Neutrophil (primary cell): ENCODE measurements at regions not wholly inside any gene's neighbourhood (a gene's known extent, or its start where the extent isn't known, plus 50 kb on each side); places are given as distances from the start of the nearest gene placed in this dataset.

Experiments used
- H3K27ac ChIP-seq: fragments of 200-600 bp; sonication (generic); 2 replicates; pipeline ENCODE4 v1.5.1; 2016; ENCODE audit warnings: mild to moderate bottlenecking, moderate library complexity
- H3K27me3 ChIP-seq: fragments of 200-600 bp; sonication (generic); 2 replicates; pipeline ENCODE4 v1.6.0; 2016; ENCODE audit warnings: mild to moderate bottlenecking
- H3K36me3 ChIP-seq: fragments of 200-600 bp; sonication (generic); 2 replicates; pipeline ENCODE4 v1.5.1; 2017
- H3K4me1 ChIP-seq, 2 experiments: fragments of 200-600 bp in 1 of 2; sonication (generic) in 1 of 2; 1 replicate in 1 of 2; 2 replicates in 1 of 2; pipeline versions ENCODE4 v1.5.1 to v1.6.1; 2013 to 2016; ENCODE audit warnings: low read depth in 1 of 2, low read length in 1 of 2, mild to moderate bottlenecking in 1 of 2, moderate library complexity in 1 of 2; ENCODE audit not compliant: control insufficient read depth in 1 of 2, insufficient read depth in 1 of 2
- H3K4me3 ChIP-seq, 2 experiments: fragments of 200-600 bp in 1 of 2; sonication (generic) in 1 of 2; 1 replicate in 1 of 2; 2 replicates in 1 of 2; pipeline ENCODE4 v1.5.1; 2013 to 2016; ENCODE audit warnings: low read depth in 1 of 2, low read length in 1 of 2, mild to moderate bottlenecking in 1 of 2, moderate library complexity in 1 of 2
- H3K9me3 ChIP-seq: fragments of 200-600 bp; sonication (generic); 2 replicates; pipeline ENCODE4 v1.5.1; 2016
- CTCF ChIP-seq: fragments of 200-600 bp; sonication (generic); IDR thresholded peaks from 2 replicates; pipeline ENCODE4 v1.5.1; 2016; ENCODE audit warnings: antibody characterized with exemption

- Histone ChIP-seq H3K36me3 (no peaks in the 10 kb centered on the region), H3K4me3 (no peak overlapping the region), H3K27ac (no peak overlapping the region), H3K4me1 (no peaks in the 10 kb centered on the region), H3K27me3 (peaks cover 36% of the 10 kb centered on the region), H3K9me3 (no peaks in the 10 kb centered on the region)
- TF ChIP-seq CTCF, result no peak
Measured at GRCh38 chr4:3863841-3864741, 97.9 kb downstream of the ADRA2C start.

GRCh38 chr4:3864742-3865721 is 98.8 kb downstream of the ADRA2C start:
- no peak overlapping the region for H3K27ac ChIP-seq
- H3K4me1 ChIP-seq, result no peaks in the 10 kb centered on the region
- peaks cover 46% of the 10 kb centered on the region for H3K27me3 ChIP-seq
- H3K4me3 ChIP-seq, result no peak overlapping the region
- no peaks in the 10 kb centered on the region for H3K9me3 ChIP-seq
- TF ChIP-seq CTCF, result no peak
- no peaks in the 10 kb centered on the region for H3K36me3 ChIP-seq

- H3K4me1 ChIP-seq, result no peaks in the 10 kb centered on the region
- peaks cover 57% of the 10 kb centered on the region for H3K27me3 ChIP-seq
- no peak for TF ChIP-seq CTCF
- no peaks in the 10 kb centered on the region for H3K9me3 ChIP-seq
- no peak overlapping the region for H3K27ac ChIP-seq
- H3K36me3 ChIP-seq, result no peaks in the 10 kb centered on the region
- H3K4me3 ChIP-seq, result no peak overlapping the region
Measured at GRCh38 chr4:3865986-3866812, 100.0 kb downstream of the ADRA2C start.

- H3K27ac ChIP-seq, result no peak overlapping the region
- no peaks in the 10 kb centered on the region for H3K36me3 ChIP-seq
- H3K9me3 ChIP-seq, result no peaks in the 10 kb centered on the region
- TF ChIP-seq CTCF, result no peak
- H3K27me3 ChIP-seq, result peaks cover 62% of the 10 kb centered on the region
- H3K4me3 ChIP-seq, result no peak overlapping the region
- H3K4me1 ChIP-seq, result no peaks in the 10 kb centered on the region
Measured at GRCh38 chr4:3866813-3867129, 100.6 kb downstream of the ADRA2C start.
